GM19438 (cell line): ENCODE measurements at regions not wholly inside any gene's neighbourhood (a gene's known extent, or its start where the extent isn't known, plus 50 kb on each side); places are given as distances from the start of the nearest gene placed in this dataset.
"Not testable (repeated sequence)": the region's sequence is repeated elsewhere in the genome, so short reads cannot be mapped to it uniquely, and the experiment has no call there.

Experiments used
- ATAC-seq: cut with Tn5 transposase; IDR thresholded peaks from one replicate; pipeline ENCODE4 v1.9.1; 2021; ENCODE audit warnings: low read depth; ENCODE audit not compliant: unreplicated experiment

DNA sequence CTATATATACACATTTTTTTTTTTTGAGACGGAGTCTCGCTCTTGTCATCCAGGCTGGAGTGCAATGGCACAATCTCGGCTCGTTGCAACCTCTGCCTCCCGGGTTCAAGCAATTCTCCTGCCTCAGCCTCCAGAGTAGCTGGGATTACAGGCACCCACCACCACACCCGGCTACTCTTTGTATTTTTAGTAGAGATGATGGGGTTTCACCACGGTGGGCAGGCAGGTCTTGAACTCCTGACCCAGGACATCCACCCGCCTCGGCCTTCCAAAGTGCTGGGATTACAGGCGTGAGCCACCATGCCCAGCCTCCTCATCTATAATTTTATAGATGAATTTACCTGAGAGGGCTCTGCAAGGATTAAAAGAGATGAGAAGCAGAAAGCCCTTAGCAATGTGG lies 274.0 kb downstream of the FAM43A start:
- not testable (repeated sequence) for ATAC-seq

DNA sequence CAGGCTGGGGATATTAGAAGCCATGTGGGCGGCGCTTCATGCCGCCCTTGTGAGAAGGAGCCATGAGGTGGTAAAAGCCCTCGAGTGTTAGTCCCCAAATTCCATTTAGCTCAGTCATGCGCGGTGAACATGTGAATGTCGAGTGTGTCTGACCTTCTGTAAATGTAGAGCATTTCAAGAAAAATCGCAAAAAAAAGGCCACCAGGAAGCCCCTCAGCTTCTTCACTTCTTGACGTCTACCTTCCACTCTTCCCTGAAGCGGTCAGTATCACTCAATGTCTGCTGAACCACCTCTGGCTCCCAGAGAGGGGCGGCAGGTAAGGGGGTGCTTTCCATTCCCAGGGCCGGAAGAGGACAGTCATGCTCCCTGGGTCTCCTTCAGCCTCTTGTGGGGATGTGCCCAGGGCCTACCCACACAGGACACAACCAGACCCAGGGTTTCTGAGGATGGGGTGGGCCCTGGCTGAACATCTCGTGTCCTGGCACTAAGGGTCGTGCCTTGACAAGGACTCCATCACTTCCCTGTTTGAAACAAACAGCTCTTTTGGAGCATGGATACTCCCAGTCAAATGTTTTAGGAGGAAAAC lies 274.9 kb downstream of the FAM43A start:
- ATAC-seq = no peak

DNA sequence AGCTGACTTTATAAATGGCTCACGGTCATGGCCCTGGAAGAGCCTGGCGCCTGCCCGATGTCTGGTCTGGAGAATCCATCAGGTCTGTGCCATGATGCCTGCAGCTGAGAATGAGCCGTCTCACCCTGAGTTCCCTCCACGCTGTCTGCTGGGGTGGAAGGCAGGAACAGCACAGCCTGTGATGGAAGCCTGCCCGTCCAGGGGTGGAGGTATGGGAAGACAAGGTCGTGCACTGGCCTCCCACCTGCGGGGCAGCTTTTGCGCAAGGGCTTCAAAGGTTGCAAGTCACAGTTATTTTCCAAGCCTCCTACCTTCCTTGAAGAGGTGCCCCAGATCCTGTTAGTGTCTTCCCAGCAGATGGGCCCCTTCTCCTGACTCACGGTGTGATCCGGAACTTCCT lies 275.5 kb downstream of the FAM43A start:
- no peak for ATAC-seq

DNA sequence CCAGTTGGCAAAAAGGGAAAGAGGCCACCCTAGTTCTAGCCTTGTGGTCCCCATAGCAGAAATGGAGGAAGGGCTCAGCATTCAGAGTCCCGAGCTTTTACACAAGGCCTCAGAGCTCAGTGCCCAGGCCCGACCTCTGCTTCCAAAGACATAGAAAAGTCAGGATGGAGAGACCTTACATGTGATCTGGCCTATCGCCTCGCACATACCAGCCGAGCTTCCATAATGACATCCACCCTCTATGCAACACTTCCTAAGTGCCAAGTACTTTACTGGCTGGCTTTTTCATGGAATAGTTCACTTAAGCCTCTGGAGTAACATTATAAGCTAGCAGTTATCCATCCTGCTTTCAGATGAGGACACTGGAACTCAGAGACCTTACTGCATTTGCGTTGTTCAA lies 275.9 kb downstream of the FAM43A start:
- ATAC-seq = no peak

DNA sequence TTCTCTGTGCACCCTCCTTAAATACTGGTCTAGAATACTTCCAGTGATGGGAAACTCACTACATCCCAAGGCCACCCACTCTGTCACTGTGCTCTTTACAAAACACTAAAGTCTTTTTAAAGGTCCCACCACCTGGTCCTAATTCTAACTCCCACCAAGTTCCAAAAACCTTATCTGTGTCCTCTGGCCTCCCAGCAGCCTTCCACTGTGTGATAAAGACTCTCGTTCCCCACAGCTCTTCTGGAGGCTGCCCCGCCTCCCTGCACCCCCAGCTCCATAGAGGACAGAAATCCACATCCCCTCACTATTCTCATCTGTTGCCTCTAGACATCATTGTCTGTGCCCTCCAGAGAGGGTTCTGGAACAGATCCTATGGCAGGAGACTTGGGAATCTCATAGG lies 276.4 kb downstream of the FAM43A start:
- no peak for ATAC-seq

DNA sequence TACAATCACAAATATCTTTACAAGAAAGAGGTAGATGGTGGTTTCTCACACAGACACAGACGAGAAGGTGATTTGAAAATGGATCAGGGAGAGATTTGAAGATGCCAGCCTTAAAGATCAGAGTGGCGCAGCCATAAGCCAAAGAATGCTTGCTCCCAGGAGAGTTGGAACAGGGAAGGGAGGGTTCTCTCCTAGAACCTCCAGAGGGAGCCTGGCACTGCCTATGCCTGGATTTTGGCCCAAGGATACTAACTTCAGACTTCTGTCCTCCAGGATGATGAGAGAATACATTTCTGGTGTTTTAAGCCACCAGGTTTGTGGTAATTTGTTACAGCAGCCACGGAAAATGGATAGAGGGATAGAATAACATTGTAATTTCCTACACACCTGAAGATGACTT lies 279.1 kb downstream of the FAM43A start:
- no peak for ATAC-seq

DNA sequence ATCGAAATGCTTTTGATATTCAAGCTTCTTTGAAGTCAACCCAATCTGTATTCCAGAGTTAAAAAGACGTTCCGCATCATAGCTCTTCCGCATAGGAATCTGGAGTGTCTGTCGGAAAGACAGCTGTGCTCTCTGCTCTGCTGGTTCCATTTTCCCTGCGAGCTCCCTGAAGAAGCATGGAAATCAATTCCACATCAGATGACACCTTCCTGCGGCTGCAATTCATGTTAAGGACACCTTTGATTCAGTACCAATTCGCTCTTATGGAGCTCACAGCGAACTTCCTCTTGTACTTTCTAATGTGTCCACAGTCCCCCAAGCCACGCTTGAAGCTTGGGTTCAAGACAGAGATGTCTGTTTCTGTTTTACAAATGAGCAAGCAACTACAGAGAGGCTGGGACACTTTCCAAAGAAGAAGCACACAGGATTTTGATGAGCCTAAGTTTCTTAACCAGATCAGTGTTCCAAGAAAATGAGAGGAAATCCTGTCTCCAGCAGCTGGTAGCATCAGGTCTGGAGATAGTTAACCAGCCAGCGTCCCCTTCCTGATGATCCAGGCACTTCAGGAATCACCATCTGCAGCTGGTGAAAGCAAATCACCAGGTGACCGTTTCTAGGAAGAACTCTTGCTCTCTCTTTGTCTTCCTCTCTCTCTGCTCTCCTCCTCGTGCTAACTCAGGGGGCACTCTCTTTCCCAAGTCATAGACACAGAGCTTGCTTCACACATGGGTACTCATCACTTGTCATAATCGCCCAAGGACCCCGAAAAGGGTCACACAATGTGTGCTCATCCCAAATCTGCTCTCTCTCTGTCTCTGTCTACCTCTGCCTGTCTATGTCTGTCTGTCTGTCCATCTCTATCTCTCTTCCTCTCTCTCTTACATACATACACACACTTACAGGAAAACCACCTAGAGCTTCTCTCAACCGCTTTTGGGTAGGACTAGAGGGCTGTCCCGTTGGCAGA lies 281.8 kb downstream of the FAM43A start:
- ATAC-seq = no peak

DNA sequence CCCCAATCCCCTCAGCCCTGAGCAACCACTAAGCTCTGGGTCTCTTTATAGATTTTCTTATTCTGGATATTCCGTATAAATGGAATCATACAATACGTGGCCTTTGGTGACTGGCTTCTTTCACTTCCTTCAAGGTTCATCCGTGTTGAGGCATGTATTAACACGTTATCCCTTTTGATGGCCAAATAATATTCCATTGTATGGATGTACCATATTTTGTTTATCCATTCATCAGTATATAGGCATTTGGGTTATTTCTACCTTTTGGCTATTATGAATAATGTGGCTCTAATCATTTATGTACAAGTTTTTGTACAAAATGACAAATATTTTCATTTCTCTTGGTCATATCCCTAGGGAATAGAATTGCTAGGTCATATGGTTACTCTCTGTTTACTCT lies 284.4 kb downstream of the FAM43A start:
- ATAC-seq = no peak

DNA sequence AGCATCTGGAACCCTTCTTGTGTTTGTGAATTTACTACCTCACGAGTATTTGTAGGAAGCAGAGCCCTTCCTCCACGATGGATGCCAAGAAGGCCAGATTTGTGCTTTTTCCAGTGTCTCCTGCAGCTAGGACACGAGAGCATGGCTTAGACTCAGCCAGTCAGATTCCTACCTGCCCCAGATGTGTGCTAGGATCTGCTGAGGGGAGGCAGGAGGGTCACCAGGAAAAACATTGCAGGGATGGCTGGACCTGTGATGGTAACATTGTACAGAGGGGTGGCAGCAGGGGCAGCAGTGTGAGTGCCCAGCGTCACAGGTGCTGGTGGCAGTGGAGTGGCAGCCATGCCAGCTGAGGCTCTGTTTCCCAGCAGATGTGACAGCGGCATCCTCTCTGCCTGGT lies 285.3 kb downstream of the FAM43A start:
- ATAC-seq = no peak

DNA sequence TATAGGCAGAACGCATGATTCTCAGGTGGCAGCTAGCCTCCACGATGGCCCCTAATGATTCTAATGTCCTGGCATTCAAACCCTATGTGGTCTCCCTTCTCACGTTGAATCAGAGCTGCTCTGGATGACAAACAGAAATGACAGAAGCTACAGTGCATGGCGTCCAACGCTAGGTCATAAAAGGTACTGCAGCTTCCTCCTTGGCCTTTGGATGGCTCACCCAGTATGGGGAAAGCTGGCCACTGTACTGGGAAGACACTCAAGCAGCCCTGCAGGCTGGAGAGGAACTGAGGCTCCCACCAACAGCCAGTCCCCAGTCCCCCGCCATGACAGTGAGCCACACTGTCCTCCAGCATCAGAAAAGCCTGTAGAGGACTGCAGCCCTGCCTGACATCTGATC lies 286.3 kb downstream of the FAM43A start:
- no peak for ATAC-seq

DNA sequence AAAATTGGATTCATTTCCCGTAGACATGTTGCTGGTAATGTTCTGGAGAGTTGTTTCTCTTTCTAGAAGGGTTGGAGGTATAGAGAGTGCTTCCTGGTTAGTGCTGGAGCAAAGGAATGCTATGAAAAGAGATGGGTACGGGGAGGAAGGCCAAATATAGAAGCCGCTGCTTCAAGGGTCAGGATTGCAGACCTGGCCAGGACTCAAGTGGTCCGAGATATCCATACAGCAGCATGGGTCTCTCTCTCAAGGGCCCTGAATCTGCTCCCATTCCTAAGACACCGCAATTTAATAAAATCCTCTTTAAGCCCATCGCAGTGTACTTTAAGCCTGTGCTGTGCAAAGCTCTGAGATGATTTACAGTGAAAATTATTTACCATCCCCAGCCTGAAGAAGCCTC lies 287.0 kb downstream of the FAM43A start:
- no peak for ATAC-seq

DNA sequence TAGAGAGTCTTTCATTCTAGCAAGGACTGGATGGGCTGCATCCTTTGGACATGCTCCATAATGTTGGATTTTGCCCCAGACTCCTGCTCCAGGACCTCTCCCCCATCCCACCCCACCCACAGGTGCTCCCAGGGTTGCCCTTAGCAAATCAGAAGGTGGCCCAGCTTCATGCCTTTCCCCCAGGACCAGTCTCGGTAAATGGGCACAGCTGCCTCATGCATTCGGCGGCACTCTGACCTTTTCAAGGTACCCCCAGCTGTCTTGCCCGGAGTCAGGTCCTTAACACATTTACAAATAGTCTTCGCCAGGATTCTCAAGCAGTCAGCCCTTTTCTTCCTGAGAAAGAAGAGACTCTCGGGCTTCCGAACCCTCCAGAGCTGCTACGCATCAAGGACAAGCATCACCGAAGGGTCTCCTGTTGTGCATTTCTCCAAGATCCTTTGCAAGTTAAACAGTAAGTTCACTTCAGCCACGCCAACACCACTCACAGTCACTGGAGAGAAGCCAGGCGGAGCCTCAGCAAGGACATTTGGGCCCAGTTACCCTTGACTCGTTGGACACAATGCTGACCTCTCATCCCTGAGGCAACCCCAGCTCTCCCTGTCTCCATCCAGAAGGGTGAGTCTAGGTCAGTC lies 287.8 kb downstream of the FAM43A start:
- no peak for ATAC-seq

DNA sequence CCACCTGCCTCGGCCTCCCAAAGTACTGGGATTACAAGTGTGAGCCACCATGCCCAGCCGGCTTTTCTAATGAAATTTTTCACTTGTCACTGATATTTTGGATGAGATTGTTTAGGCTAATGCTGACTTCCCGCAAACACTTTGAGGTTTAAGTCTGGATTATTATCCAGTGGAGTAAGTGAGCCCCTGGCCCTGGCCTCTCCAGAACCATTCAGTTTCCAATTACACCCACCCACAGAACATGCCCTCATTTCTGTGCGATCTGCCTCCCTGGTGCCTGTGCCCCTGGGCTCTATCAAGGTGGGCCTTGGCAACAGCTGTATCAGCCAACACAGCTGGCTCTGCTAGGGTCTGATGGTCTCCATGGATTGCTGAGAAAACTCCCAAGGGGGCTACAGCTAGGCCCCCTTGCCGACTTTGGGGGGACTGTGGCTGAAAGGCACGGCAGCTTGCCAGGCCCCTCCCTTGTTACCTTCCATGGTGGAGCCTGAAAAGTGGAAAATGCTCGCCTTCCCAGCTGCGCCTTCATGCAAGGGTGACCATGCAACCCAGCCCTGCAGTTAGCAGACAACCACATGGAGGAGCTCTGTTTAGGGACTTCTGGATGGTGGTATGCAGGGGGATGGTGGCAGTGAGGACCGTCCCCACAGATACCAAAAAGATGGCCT lies 288.9 kb downstream of the FAM43A start:
- no peak for ATAC-seq

DNA sequence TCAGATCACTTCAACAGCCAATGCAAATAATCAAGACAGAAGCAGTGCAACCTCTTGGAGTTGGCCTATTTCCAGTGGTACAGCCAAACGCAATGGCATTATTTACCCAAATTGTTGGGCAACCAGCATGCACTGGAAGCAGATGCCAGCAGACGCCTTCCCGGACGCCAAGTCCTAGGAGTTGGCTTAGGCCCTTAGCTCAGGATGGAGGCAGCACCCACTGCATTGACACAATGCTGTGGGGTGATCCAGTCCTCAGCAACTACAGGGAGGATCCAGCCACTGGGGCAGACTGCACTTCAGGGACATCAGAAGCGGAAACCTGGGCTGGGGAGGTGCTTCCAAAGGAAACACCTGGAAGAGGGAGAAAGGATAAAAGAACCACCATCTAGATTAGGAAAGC lies 290.4 kb downstream of the FAM43A start:
- no peak for ATAC-seq

DNA sequence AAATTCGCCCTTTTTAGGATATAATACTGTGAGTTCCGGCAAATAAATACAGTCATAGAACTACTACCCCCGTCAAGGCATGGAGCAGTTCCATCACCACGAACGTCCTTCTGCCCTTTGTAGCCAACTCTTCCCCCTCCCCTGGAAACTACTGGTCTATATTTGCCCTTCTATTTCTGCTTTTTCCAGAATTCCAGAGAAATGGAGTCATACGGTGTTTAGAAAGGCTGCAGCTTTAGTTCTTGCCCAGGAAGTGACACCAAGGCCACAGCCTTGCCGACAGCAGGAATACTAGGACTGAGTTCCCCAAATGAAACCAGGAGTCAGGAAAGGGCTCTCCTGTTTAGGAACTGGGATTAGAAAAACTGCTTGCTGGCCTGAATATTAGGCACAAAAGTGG lies 291.2 kb downstream of the FAM43A start:
- ATAC-seq = no peak

DNA sequence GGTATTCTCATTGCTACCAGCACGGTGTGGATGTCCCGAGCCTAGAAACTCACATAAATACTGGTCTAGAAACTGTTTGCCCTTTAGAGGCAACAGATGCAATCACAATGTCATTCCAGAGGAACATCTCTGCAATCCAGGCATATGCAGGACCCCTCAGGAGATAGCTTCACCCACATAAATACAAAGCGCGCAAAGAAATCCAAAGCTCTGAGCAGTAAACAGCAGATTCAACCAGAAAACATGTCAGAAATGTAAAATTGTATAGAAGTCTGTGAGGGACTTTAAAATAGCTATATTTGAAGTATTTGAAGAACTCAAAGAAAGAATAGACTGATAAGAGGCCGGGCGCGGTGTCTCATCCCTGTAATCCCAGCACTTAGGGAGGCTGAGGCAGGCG lies 291.7 kb downstream of the FAM43A start:
- ATAC-seq = no peak

DNA sequence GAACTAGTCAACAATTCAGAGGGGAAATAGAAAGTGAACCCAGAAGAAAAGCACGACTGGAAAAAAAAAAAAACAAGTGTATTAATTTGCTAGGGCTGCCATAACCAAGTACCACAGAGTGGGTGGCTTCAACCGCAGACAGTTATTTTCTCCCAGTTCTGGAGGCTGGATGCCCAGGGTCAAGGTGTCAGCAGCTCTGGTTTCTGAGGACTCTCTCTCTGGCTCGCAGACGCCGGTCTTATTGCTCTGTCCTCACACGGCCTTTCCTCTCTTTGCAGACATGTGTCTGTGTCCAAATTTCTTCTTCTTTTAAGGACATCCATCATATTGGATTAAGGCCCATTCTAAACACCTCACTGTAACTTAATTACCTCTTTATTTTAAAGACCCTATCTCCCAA lies 291.8 kb downstream of the XXYLT1 start:
- ATAC-seq = no peak

DNA sequence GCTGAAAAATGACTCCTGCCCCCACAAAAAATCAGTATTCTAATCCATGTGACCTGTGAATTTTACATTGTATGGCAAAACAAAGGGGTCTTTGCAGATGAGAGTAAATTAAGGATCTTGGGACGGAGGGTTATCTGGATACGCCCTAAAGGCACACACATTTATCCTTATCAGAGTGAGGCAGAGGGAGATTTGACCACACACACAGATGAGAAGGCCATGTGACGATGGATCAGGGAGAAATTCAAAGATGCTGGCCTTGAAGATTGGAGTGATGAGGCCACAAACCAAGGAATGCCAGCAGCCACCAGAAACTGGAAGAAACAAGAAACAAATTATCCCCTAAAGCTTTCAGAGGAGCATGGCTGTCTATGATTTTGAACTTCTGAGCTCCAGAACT lies 288.5 kb downstream of the XXYLT1 start:
- ATAC-seq = no peak

DNA sequence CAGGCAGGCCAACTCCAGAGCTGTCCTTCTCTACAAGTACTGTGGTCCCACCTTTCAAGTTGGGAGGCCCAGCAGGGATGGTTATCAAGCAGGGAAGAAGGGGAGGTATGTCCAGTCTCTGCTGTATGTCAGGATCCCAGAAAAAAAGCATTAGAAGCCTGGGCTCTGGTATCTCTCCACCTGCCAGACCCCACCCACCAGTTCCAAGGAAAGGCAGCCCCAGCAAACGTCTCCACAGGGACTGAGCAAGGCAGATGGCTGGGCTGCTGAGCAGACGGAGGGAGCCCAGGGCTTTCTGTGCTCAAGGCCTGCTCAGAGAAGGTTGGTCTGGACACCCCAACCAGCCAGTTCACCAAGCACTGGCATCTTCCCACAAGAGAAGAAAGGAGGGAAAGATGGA lies 287.8 kb downstream of the XXYLT1 start:
- ATAC-seq = no peak

DNA sequence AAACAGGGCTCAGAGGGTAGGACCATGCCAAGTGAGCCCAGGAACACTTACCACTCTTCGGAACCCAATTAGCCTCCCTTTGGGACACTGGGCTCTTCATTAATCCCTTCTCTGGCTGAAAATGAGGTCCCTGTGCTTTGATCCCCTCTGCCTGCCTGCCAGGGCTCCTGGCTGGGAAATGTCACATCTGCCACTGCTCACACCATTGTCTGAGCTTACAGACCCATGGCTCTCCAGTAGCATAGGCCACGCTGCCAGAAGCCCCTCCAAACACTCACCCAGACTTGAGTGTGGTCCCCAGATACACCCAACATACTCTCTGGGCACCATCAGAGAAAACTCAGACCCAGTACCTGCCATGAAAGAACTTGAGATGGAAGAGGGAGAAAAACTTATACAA lies 287.3 kb downstream of the XXYLT1 start:
- no peak for ATAC-seq

DNA sequence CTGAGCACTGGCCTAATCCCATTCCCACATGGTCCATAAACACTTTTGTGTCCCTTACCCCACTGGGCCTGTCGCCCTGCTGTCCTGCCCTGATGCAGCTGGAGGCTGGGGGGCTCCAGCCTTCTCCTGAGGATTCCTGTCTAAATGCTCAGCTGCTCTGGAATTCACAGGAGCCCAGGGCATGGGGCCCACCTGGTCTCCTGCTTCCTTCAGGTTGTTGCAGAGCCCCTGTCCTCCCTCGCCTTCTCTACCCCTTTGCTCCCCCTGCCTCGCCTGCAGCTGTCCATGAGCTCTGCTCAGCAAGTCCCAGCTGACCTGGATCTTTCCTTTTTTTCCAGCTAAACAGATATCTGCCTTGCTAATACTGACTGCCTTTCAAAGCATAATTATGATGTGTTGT lies 286.9 kb downstream of the XXYLT1 start:
- no peak for ATAC-seq
